ENCODE measurements at regions not wholly inside any gene's neighbourhood (a gene's known extent, or its start where the extent isn't known, plus 50 kb on each side); places are given as distances from the start of the nearest gene placed in this dataset.

DNA sequence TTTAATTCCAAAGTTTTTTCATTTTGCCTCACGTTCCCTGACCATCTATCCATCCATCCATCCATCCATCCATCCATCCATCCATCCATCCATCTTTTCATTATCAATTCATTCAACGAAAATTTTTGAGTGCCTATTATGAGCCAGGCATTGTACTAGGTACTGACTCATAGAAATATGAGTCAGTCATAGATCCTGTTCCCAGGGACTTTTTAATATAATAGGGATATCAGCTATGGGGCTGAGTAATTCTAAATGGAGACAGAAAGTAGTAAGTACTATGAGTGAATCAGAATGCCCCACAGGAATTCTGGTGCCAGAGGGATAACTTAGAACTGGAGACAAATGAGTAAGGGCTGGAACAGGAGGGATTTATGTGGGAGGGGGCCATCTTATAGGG is 49.8 kb upstream of the GNG12 start:
- TF ChIP-seq, protein P1, sequence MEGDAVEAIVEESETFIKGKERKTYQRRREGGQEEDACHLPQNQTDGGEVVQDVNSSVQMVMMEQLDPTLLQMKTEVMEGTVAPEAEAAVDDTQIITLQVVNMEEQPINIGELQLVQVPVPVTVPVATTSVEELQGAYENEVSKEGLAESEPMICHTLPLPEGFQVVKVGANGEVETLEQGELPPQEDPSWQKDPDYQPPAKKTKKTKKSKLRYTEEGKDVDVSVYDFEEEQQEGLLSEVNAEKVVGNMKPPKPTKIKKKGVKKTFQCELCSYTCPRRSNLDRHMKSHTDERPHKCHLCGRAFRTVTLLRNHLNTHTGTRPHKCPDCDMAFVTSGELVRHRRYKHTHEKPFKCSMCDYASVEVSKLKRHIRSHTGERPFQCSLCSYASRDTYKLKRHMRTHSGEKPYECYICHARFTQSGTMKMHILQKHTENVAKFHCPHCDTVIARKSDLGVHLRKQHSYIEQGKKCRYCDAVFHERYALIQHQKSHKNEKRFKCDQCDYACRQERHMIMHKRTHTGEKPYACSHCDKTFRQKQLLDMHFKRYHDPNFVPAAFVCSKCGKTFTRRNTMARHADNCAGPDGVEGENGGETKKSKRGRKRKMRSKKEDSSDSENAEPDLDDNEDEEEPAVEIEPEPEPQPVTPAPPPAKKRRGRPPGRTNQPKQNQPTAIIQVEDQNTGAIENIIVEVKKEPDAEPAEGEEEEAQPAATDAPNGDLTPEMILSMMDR (conservative IDR thresholded peaks at IDR 0.05; ENCODE audit: low read depth, low read length): no peak
- TF ChIP-seq EZH2 (IDR thresholded peaks at IDR 0.05; ENCODE audit: low read length, unreplicated experiment) (no peak), EZH2phosphoT487 (IDR thresholded peaks at IDR 0.05; ENCODE audit: borderline replicate concordance, low read length) (no peak)

Measured in PC-3 (cell line).